ENCODE measurements at regions not wholly inside any gene's neighbourhood (a gene's known extent, or its start where the extent isn't known, plus 50 kb on each side); places are given as distances from the start of the nearest gene placed in this dataset.
"Not testable (repeated sequence)": the region's sequence is repeated elsewhere in the genome, so short reads cannot be mapped to it uniquely, and the experiment has no call there.

DNA sequence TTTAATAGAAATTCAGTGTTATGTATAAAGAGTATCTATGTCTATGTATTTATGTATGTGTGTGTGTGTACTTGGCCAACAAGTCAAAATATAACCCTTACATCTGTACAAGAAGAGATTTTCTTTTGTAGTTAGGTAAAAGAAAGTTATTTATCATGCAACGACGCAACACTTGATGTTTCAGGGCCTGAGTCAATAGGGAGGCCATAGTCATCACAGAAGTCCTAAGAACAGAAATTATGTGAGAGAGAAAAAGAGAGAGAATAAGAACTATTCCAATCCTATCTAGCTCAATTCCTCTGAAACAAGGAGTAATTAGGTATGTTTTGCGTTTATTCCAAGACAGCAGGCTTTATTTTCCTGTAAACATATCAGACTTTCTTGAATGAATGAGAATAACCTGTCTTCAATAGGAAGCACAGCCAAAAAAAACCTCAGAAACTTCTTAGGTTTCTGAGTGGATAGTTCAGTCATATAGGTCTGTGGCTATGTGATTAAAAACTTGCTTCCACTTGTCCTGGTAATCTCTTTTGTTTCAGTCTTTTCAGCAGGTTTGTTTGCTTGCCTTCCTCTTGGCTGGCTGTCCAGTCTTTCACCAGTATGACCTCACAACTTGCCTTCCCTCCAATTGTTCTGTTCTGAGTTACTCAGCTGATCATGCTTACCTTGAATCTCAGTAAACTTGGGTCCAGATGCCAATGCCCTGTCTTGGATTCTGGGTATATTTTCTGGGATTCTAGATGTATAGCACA, 382.4 kb upstream of the GBE1 start:
- no peak for DNase-seq

DNA sequence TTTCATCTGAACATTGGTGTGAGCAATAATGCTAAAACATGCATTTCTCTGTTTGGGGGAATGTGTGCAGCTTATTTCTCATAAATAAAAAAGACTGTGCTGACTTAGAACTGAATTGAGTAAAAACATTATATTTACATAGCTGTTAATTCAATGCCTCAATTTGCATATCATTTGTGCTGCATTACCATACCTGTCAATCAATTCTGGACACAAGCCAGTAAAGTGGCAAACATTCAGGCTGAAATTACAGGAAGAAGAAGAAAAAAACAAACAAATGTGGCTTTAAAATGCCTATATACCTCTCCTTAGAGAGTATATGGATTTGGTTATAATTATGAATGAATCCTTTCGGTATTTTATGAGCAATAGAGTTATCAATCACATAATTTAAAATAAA, 380.1 kb upstream of the GBE1 start:
- no peak for DNase-seq

DNA sequence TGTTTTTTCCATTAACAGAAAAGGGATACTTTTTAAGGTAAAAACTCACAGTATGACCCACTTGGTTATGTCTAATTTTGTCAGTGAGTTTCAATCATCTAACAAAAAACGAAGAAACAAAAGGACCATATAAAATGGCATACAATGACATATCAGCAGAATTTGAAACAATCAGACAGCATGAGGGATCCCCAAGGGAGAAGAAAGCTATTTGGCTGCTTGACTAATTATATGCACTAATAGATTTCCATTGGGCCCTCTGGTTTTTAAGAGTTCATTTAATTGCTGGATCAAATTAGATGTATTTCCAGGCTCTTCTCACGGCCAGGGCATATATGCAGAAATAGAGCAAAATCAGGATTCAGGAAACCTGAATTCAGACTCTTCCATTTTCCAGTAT, 376.4 kb upstream of the GBE1 start:
- no peak for DNase-seq

DNA sequence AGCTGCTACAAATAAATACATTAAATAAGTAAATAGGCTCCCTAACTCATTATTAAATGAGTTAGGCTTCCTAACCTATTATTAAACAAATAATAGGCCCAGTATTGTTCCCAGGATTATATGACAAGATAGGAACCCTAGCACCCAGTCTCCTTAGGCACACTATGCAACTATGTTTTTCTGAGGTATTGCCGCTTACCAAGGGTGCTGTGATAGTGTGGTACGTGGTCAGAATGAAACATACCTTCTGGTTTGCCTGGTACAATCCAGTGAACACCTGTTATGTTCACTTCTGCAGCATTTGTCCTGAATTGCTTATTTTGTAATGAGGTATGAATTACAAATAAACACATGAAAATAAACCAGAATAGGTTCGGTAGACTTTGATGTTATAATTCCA, 375.6 kb upstream of the GBE1 start:
- DNase-seq = no peak

DNA sequence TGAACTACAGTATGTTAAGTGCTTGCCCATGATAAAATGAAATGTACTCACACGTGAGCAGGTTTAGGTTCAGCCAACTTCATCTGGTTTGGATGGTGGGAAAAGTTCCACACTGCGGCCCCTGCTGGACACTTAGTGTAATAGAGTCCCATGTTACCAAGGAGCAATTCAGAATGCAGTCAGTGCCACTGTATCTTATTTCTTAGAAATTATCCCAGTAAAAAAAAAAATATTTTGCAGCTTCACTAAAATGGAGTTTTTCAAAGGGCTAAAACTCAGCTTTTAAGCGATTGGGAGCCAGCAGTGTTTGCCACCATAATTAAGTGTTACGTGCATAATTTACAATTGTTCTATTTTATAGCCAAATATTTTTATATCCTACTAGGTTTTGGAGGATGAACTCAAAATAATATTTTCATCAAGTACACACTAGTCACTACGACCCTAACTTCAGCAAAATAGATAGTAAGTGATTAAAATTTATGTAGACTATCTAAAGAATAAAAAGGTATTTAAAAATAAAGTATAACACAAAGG, 371.7 kb upstream of the GBE1 start:
- peak; percentile 38 to 40 for DNase-seq

DNA sequence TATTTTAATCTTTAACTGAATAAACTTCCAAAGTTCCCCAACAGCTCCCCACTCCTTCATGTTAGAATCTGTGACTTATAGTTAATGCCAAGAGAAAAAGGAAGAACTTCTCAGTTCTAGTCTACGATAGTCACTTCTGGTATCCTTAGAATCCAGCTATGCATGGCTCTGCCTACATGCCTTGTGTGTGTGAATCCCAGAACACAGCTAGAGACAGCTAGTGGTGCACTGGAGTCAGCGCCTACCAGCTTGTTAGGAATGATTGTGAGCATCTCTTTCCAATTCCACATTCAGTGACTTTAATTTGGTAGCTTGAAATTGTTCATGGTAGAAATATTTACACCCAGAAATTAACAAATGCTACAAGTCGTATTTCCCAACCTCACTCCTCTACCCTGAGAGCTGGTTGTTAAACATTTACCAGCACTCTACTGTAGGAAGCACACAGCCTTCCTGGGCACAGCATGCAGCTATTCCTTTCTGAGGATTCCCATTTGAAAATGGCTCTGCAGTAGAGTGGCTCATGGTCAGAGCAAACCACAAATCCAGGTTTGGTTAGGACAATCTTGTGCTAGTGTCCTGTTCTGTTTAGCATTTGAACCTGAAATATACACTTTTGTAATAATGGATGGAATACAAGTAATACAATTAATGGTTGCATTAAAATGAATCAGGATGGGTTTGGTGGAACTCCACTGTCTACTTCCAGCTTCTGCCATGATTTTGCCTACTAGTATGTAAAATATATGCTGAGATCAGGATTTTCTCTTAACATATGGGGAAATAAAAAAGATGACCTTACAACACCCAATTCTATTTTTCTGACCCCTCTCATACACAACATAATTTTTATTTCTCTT, 371.0 kb upstream of the GBE1 start:
- no peak for DNase-seq

DNA sequence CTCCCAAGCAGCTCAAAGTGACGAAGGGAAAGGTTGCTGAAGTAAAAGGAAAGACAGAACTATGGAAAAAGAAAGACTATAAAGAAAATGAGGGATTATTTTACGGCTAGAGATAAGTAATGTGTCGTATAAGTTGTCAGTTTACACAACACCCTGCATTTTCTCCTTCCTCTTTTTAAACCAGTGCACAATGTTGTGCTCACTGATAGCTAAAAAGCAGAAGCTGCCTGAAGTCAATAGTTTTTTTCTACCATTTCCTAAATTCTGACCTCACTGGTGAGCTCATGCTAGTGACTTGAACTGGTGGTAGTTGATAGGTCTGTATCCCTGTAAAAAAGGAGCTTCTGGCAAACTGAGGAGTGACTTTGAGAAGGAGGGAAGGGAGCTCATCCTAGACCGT, 368.6 kb upstream of the GBE1 start:
- DNase-seq = peak; percentile 3 to 8

DNA sequence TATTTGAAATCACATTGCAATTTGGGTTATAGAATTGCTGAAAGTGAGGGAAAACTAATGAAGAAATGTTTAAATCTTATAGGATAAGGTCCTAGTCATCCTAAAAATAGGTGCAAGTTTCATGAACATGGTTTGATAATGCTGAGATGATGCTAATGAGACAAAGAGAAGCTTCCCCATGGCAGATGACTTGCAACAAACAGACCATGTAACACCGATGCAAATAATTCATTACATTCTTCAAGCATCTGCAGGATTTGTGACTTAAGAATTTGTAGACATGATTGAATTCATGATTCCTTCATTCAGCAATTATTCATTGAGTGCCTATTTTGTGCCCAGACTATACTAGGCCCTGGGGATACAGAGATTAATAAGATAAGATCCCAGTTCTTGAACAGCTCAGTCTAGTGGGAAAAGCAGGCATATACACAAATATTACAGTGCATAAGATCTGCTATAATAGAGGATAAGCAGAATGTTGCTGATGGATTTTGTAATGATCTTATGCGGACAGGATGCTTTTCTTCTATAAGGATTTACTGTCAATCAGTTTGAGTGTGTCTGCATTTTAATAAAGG, 367.9 kb upstream of the GBE1 start:
- DNase-seq = no peak

DNA sequence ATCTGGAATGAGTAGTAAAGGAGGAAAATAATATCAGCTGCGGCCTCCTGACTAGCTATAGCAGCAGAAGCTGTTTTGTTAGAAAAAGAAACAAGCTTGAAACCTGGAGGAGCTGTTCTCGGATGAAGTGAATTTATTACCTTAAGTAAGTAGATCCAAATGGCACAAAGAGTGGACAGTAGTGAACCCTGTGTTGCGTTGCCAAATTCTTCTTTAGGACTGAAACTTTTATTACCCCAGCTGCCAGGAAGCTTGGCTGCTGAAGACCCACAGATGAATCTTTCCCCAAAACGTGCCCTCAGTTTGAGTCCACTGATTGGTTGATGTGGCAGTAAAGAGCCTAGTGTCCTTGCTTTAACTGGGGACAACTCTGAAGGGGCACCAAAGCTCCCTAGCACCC, 366.8 kb upstream of the GBE1 start:
- no peak for DNase-seq

DNA sequence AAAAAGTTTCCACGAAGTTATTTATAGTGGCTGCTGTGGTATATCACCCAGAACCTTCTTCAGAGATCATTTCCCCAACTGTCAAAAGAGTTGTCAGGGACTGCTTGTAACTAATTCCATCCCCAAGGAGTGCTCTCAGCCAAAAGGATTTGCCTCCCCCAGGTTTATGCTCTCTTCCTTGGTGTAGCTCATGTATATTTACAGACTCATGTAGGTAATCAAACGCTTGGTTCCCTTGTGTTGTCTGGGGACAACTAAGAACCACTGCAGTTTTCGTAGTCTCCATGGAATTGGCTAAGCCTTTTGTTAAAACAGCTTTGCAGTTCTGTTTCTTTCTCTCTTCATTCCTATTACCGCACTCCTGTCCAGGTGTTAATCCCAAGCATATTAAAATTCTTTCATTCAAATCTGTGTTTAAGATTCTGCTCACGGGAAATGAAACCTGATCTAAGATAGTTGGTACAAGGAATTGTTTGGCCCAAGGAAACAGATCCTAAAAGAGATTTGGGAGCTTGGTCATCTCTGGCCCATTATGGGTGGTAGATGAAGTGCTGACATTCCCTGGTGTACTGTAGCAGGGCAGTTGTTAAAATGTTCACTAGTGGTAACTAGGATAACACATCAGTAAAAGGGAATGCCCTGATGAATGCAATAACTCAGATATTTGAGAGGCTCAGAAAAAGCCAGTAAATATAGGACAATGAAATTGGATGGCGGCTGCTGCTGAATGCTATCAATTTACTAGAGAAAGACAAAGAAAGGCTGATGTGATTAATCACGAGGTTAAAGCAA, 361.3 kb upstream of the GBE1 start:
- no peak for DNase-seq

DNA sequence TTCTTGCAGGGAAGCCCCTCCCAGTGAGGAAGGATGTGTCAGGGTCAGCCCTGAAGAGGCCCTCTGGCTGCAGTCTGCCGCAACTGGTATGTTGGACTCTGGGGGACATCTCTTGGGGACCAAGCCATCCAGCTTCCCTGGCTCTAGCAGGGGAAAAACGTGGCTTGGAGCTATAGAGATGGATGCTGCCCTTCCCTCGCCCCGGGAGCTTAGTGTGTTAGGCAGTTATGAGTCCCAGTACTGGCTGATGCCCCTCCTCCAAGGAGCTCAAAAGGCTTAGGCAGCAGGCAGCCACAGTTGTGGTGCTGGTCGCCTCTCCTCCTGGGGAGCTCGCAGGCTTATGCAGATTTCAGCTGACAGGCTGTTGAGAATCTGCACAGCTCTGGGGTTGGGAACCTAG, 353.1 kb upstream of the GBE1 start:
- DNase-seq = no peak

DNA sequence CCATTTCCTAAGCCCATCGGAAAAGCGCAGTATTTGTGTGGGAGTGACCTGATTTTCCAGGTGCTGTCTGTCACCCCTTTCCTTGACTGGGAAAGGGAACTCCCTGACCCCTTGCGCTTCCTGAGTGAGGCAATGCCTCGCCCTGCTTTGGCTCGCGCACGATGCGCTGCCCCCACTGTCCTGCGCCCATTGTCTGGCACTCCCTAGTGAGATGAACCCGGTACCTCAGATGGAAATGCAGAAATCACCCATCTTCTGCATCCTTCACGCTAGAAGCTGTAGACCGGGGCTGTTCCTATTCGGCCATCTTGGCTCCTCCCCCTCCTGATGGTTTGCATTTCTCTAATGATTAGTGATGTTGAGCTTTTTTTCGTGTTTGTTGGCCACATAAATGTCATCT, 349.3 kb upstream of the GBE1 start:
- not testable (repeated sequence) for DNase-seq

DNA sequence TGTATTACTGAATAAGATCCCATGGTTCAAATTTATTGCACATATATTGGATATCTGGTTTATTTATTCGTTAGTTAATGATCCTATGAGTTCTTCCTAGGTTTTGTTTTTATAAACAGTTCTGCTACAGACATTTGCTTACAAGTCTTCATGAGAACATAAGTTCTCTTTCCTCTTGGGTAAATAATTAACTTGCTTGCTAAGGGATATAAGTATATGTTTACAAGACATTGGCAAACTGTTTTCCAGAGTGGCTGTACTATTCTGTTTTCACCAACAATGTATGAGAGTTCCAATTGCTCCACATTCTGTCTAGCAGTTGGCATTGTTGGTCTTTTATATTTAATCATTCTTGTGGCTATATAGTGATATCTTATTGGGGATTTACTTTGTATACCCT, 341.8 kb upstream of the GBE1 start:
- no peak for DNase-seq

DNA sequence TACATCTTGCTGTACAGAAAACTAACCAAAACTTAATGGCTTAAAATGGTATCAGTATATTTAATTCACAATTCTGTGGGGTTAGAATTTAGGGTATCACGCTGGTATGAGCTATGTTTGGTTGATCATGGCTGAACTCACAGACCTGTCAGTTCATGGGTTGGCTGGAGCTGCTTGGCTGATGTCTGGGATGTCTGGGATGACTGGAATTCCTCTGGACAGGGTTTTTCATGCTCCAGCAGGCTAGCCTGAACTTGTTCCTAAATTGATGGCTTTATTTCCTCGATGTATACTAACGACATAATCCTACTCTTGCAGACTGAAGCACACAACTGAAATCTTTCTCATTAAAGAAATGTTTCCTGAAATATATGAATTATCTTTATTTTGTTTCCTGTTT, 338.9 kb upstream of the GBE1 start:
- DNase-seq = no peak

DNA sequence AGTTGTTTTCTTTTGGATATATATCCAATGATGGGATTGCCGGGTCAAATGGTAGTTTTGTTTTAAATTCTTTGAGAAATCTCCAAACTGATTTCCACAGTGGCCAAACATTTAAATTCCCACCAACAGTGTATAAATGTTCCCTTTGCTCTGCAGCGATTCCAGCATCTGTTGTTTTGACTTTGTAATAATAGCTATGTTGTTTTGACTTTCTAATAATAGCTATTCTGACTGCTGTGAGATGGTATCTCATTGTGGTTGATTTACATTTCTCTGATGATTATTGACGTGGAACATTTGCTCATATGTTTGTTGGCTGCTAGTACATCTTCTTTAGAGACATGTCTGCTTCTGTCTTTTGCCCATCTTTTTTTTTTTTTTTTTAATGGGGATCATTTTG, 332.2 kb upstream of the GBE1 start:
- no peak for DNase-seq

DNA sequence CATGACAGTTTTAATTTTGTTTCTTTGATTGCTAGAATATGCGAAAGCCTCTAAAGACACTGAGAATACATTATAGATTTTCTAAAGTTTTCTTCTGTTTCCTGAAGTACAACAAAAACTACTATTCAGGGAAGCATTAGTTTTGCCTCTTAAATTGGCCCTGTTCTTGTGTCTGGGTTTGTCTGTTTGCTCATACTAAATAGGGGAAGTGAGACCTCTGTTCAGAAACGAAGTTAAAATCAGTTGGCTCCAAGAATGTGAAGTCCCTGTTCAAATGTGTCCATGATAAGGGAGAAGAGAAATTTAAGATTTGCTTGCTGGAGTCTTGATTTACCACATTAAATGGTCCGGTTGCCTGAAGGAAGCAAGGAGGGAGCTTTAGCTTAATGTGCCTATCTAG, 327.3 kb upstream of the GBE1 start:
- DNase-seq = no peak

DNA sequence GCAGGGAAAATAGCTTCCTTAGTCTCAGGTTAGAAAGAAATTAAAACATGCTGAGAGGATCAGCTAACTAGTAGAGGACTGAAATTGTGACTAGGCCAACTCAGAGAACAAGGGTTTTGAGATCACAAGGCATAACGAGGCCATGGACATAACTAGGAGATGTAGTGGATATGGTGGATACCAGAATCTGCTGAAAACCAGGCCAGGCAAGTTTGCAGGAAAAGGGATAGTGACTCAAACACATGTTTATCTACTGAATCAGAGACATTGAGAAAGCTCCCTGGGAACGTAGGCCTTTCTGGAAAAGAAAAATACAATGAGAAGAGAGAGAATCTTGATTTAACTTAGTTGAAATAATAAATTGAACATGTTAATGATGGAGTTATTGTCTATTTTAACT, 326.5 kb upstream of the GBE1 start:
- DNase-seq = no peak

DNA sequence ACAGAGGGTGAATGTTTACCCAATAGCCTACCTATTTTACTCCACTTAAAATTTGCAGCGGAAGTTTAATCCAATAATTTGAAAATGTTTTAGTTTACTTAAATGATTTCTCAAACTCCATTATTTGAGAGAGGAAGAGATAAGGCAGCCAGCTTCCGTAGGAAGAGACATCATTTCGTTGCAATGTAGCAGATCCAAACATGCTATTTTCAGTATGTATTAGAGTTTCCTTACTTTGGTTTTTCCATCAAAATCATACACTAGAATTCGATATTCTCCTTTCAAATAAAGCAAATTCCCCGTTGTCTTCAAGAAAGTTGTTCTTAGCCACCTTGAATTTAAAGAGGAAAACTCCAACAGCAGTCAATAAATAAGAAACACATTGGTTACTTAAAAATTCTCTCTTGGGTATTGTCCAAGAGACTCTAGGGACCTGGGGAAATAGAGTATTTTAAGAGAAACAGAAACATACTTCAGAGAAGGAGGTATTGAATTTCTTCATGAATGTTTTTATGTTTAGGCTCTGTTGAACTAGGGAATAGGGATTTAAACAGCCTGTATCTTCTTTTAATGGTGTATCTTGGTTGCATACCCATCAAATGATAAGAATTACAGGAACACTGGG, 324.5 kb upstream of the GBE1 start:
- DNase-seq = no peak

DNA sequence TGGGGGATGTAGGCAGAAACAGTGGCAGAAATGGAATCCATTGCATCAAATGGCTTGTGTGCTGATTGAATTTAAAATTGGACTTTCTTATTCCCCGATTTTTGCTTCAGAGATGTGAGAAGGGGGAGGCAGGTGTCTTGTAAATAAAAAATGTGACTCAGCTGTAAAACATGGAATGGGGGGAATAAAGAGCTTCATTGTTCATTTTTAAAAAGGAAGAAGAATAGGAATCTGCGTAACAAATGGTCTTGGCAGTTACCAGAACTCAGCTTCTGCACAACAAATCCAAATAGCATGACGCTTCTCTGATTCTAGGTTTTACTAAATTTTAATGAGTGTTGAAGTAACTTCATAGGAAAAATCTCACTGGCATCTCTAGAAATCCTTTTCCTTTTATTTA, 323.9 kb upstream of the GBE1 start:
- no peak for DNase-seq

DNA sequence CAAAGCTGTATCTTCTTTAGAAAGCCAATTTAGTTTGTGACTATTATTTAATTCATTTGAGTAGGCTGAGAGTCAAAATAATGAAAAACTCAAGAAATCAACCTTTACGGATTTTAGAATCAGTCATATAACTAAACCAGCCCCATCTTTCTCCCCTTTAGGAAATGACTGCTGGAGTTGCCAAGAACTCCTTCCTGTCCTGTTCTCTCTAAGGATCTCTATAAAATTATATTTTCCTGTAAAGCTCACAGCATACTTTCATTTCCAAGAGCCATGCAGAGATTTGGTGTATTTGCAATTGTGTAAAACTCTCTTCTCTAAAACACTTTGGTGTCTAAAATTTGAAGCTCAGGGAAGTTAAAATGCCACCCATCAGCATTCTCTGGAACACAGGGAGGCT, 323.4 kb upstream of the GBE1 start:
- DNase-seq = no peak

DNA sequence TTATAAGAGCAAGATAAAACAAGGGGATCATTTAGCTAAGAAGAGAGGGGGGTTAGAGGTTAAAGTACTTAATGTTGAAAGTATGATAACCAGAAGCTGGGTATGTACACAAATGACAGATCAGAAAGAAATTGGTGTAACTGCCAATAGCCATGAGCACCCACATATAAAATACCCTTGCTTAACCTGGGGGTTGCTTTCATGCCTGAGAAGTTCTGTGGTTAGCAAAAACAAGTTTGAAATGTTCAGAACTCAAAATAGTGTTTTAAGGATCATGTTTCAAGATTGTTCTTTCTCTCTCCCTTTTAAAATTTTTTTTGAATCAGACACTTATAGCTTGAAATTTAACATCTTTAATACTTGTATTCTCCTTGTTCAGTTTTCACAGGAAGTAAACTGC, 321.4 kb upstream of the GBE1 start:
- DNase-seq = no peak

DNA sequence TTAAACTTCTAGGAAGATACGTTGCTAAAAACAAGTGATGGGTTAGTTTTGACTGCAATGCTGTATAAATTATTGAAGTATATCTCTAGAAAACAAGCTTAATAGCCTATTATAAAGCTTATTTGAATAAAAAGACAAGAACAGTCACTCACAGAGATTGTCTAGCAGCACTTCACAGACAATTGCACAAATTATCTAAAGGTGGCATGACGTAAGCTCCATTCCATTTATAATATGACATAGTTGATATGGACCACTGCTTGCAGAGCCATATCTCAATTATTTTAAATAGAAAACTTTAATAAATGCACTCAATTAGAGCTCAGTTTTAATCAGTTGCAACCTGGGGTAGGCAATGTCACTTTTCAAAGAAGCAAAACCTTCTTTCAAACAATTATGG, 319.9 kb upstream of the GBE1 start:
- no peak for DNase-seq

DNA sequence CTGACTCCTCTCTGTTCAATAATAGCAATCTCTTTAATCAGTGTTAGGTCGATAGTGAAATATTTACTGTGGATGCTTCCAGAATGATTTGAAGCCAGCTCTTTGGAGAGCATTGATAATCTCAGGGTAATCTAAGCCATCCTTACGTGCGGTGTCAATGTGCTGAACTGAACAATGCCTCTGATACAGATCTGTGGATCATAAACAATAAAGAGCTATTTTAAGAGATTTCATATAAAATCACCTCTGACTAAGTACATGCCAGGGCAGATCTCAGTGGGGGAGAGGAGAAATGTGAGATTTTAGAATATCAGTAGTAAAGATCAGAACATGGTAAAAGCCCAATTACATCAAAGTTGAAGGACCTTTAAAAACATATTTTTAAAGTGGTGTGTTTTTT, 319.3 kb upstream of the GBE1 start:
- no peak for DNase-seq

Data from CD4-positive, alpha-beta T cell treated with Interferon alpha-2 for 1 hour (primary cell).